Prostate gland (tissue), 2 donors: ENCODE measurements at regions not wholly inside any gene's neighbourhood (a gene's known extent, or its start where the extent isn't known, plus 50 kb on each side); places are given as distances from the start of the nearest gene placed in this dataset.

Source experiments
- DNase-seq: peaks from one replicate; pipeline ENCODE4 v3.0.0-alpha.2; 2019; ENCODE audit warnings: low spot score
- H3K27ac ChIP-seq, 2 donors: fragments of 200-600 bp; sonication (generic); 2 replicates each; pipeline ENCODE4 v1.5.1; 2017 to 2019
- H3K27me3 ChIP-seq: fragments of 200-600 bp; sonication (generic); replicated peaks from 2 replicates; pipeline ENCODE4 v1.5.1; 2019; ENCODE audit not compliant: insufficient read depth
- H3K36me3 ChIP-seq, 2 donors: fragments of 200-600 bp; sonication (generic); 1 replicate in 1 of 2; 2 replicates in 1 of 2; pipeline versions ENCODE4 v1.5.1 to v1.8.1; 2017 to 2019
- H3K4me1 ChIP-seq: fragments of 200-600 bp; sonication (generic); replicated peaks from 2 replicates; pipeline ENCODE4 v1.5.1; 2019
- H3K4me3 ChIP-seq, 2 donors: fragments of 200-600 bp; sonication (generic); 2 replicates each; pipeline ENCODE4 v1.5.1; 2017 to 2019
- H3K9me3 ChIP-seq: fragments of 200-600 bp; sonication (generic); 2 replicates; pipeline ENCODE4 v1.5.1; 2017
- CTCF ChIP-seq, 4 experiments: fragments of 200-600 bp in 2 of 4; fragments of 450-650 bp in 2 of 4; sonication (generic) in 2 of 4; IDR thresholded peaks; 1 replicate in 3 of 4; 2 replicates in 1 of 4; pipeline ENCODE4 v1.5.1; 2016 to 2019; ENCODE audit warnings: antibody characterized with exemption in 4 of 4, mild to moderate bottlenecking in 2 of 4, moderate library complexity in 2 of 4
- POLR2A ChIP-seq: fragments of 450-650 bp; IDR thresholded peaks from one replicate; pipeline ENCODE4 v1.6.1; 2016; ENCODE audit warnings: antibody characterized with exemption, mild to moderate bottlenecking
- POLR2AphosphoS5 ChIP-seq: sonication (generic); formaldehyde crosslinking; IDR thresholded peaks from one replicate; pipeline ENCODE4 v1.6.1; 2017; ENCODE audit warnings: antibody characterized with exemption
- WGBS: methylation state at CpG from one replicate; pipeline ENCODE4 v1.1.5; 2018; 5-methylcytosine and 5-hydroxymethylcytosine counted together
- intact Hi-C: fragments of 100-400 bp; cut with DNase I; formaldehyde crosslinking; loops from one replicate; pipeline ENCODE4 v1.14.2; 2022

GRCh38 chr4:184898793-184899192, 73.0 kb upstream of the ACSL1 start:
- H3K4me1 ChIP-seq, result peaks cover 13% of the 10 kb centered on the region
- intact Hi-C loops, result no loop called here
- WGBS, result 30% methylated on average over 5 of the region's 5 CpGs

GRCh38 chr4:184899261-184900134, 73.7 kb upstream of the ACSL1 start:
- WGBS, result 71% methylated on average over 9 of the region's 9 CpGs

More at GRCh38 chr4:184898793-184899192, 73.0 kb upstream of the ACSL1 start:
- Histone ChIP-seq H3K36me3 (no peaks in the 10 kb centered on the region), H3K9me3 (no peaks in the 10 kb centered on the region), H3K4me3 (no peak overlapping the region), H3K27ac (peak overlapping the region; percentile 60 to 76), H3K27me3 (no peaks in the 10 kb centered on the region)
- TF ChIP-seq POLR2A, result no peak
- peak; percentile 67 for TF ChIP-seq POLR2AphosphoS5
- no peak for TF ChIP-seq CTCF (IDR thresholded peaks at IDR 0.05)
- peak; percentile 48 for DNase-seq

GRCh38 chr4:184900184-184900583, 74.4 kb upstream of the ACSL1 start:
- H3K36me3 ChIP-seq, result no peaks in the 10 kb centered on the region
- H3K27me3 ChIP-seq, result no peaks in the 10 kb centered on the region
- intact Hi-C loops, result no loop called here
- peaks cover 7% of the 10 kb centered on the region for H3K4me1 ChIP-seq
- 94% methylated on average over 6 of the region's 6 CpGs for WGBS
- TF ChIP-seq CTCF (IDR thresholded peaks at IDR 0.05) (no peak), POLR2A (no peak), POLR2AphosphoS5 (no peak)
- no peak overlapping the region for H3K4me3 ChIP-seq
- DNase-seq, result no peak
- no peaks in the 10 kb centered on the region for H3K9me3 ChIP-seq
- H3K27ac ChIP-seq, result peak overlapping the region; percentile 1 to 76

More at GRCh38 chr4:184899261-184900134, 73.7 kb upstream of the ACSL1 start:
- peak overlapping the region; percentile 60 to 76 for H3K27ac ChIP-seq
- no peak overlapping the region for H3K4me3 ChIP-seq
- H3K27me3 ChIP-seq, result no peaks in the 10 kb centered on the region
- intact Hi-C loops, result no loop called here
- no peaks in the 10 kb centered on the region for H3K9me3 ChIP-seq
- no peaks in the 10 kb centered on the region for H3K36me3 ChIP-seq
- DNase-seq, result peak; percentile 83
- TF ChIP-seq POLR2A (no peak), CTCF (IDR thresholded peaks at IDR 0.05) (no peak), POLR2AphosphoS5 (peak; percentile 66)
- peaks cover 10% of the 10 kb centered on the region for H3K4me1 ChIP-seq

GRCh38 chr4:184902550-184902949, 76.8 kb upstream of the ACSL1 start:
- Histone ChIP-seq H3K27ac (no peak overlapping the region), H3K4me1 (peaks cover 7% of the 10 kb centered on the region), H3K9me3 (no peaks in the 10 kb centered on the region), H3K27me3 (no peaks in the 10 kb centered on the region), H3K4me3 (no peak overlapping the region), H3K36me3 (no peaks in the 10 kb centered on the region)
- no peak for DNase-seq
- TF ChIP-seq POLR2A, result no peak
- TF ChIP-seq CTCF (IDR thresholded peaks at IDR 0.05), result no peak
- no peak for TF ChIP-seq POLR2AphosphoS5
- intact Hi-C loops, result no loop called here
- 97% methylated on average over 2 of the region's 2 CpGs for WGBS
